Gastrocnemius medialis (tissue), 4 donors: ENCODE measurements at regions not wholly inside any gene's neighbourhood (a gene's known extent, or its start where the extent isn't known, plus 50 kb on each side); places are given as distances from the start of the nearest gene placed in this dataset.

ENCODE experiments used
- ATAC-seq, 2 donors: fragments of 150-250 bp; one replicate each; pipeline ENCODE4 v1.9.1; 2016
- DNase-seq, 2 donors: peaks; one replicate each; pipeline ENCODE4 v3.0.0-alpha.2; 2019
- H3K27ac ChIP-seq, 4 donors: fragments of 200-600 bp; sonication (generic); 1 replicate in 1 of 4; 2 replicates in 3 of 4; pipeline ENCODE4 v1.5.1; 2016 to 2018; ENCODE audit warnings: mild to moderate bottlenecking in 2 of 4, moderate library complexity in 1 of 4
- H3K27me3 ChIP-seq, 3 donors: fragments of 200-600 bp; sonication (generic) in 2 of 3; 1 replicate in 1 of 3; 2 replicates in 2 of 3; pipeline versions ENCODE4 v1.5.1 to v1.6.0; 2016 to 2019; ENCODE audit warnings: mild to moderate bottlenecking in 1 of 3, moderate library complexity in 1 of 3
- H3K36me3 ChIP-seq, 2 donors: fragments of 200-600 bp; sonication (generic) in 1 of 2; one replicate each; pipeline ENCODE4 v1.5.1; 2017 to 2018
- H3K4me1 ChIP-seq, 2 donors: fragments of 200-600 bp; sonication (generic) in 1 of 2; one replicate each; pipeline ENCODE4 v1.5.1; 2016 to 2017; ENCODE audit warnings: mild to moderate bottlenecking in 2 of 2
- H3K4me3 ChIP-seq, 4 donors: fragments of 200-600 bp; sonication (generic) in 3 of 4; 1 replicate in 1 of 4; 2 replicates in 3 of 4; pipeline ENCODE4 v1.5.1; 2016 to 2019; ENCODE audit warnings: mild to moderate bottlenecking in 2 of 4
- H3K9me3 ChIP-seq, 3 donors: fragments of 200-600 bp; sonication (generic) in 2 of 3; 1 replicate in 1 of 3; 2 replicates in 2 of 3; pipeline ENCODE4 v1.5.1; 2016 to 2019
- CTCF ChIP-seq, 5 experiments: fragments of 450-650 bp in 3 of 5; fragments of 200-600 bp in 2 of 5; sonication (generic) in 2 of 5; IDR thresholded peaks in 4 of 5; conservative IDR thresholded peaks in 1 of 5; 1 replicate in 4 of 5; 2 replicates in 1 of 5; pipeline ENCODE4 v1.5.1; 2016 to 2019; ENCODE audit warnings: antibody characterized with exemption in 5 of 5, mild to moderate bottlenecking in 3 of 5, moderate library complexity in 3 of 5
- POLR2A ChIP-seq, 2 donors: fragments of 450-650 bp; IDR thresholded peaks; one replicate each; pipeline ENCODE4 v1.6.1; 2017; ENCODE audit warnings: antibody characterized with exemption in 2 of 2, mild to moderate bottlenecking in 2 of 2, moderate library complexity in 2 of 2
- in situ Hi-C, 4 donors: fragments of 200-750 bp; cut with MboI; loops; one replicate each; pipeline versions ENCODE4 v1.15.0 to v1.8.0; 2017; ENCODE audit warnings: low sequenced_read_pairs in 4 of 4
- intact Hi-C: fragments of 100-400 bp; cut with DNase I; formaldehyde crosslinking; loops from one replicate; pipeline ENCODE4 v1.15.1; 2023; ENCODE audit warnings: low total_unique reads

DNA sequence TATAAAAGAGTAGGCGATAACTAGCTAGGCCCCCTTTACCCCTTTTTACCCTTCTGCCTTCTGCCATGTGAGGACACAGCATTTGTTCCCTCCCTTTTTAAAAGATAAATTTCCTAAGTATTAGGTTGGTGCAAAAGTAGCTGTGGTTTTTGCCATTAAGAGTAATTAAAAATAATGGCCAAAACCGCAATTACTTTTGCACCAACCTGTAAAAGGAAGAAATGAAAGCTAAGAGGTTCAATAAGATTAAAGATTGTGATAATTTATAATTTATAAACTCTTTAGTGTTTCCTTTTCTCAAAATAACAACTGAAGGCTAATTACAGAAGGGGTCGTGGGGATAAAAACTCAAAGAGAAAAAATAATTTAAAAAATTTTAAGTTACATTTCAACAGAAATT, 283.5 kb upstream of the PDZRN3 start:
- ATAC-seq: no peak
- Histone ChIP-seq H3K4me3 (no peak overlapping the region), H3K27ac (no peak overlapping the region), H3K27me3 (no peaks in the 10 kb centered on the region), H3K9me3 (no peaks in the 10 kb centered on the region), H3K36me3 (no peaks in the 10 kb centered on the region), H3K4me1 (no peaks in the 10 kb centered on the region)
- TF ChIP-seq POLR2A (IDR thresholded peaks at IDR 0.05): no peak
- TF ChIP-seq CTCF (IDR thresholded peaks at IDR 0.05 in 4 of 5, conservative IDR thresholded peaks at IDR 0.05 in 1 of 5): no peak
- no peak for DNase-seq
- intact Hi-C loops: no loop called here
- in situ Hi-C loops: no loop called here

GRCh38 chr3:73901686-73902085, 276.9 kb upstream of the PDZRN3 start:
- Histone ChIP-seq H3K36me3 (no peaks in the 10 kb centered on the region), H3K27ac (no peak overlapping the region), H3K27me3 (no peaks in the 10 kb centered on the region), H3K4me3 (no peak overlapping the region), H3K4me1 (no peaks in the 10 kb centered on the region), H3K9me3 (no peaks in the 10 kb centered on the region)
- in situ Hi-C loops: no loop called here
- TF ChIP-seq CTCF (IDR thresholded peaks at IDR 0.05 in 4 of 5, conservative IDR thresholded peaks at IDR 0.05 in 1 of 5) (no peak), POLR2A (IDR thresholded peaks at IDR 0.05) (no peak)
- DNase-seq: no peak
- no peak for ATAC-seq
- intact Hi-C loops: no loop called here

DNA sequence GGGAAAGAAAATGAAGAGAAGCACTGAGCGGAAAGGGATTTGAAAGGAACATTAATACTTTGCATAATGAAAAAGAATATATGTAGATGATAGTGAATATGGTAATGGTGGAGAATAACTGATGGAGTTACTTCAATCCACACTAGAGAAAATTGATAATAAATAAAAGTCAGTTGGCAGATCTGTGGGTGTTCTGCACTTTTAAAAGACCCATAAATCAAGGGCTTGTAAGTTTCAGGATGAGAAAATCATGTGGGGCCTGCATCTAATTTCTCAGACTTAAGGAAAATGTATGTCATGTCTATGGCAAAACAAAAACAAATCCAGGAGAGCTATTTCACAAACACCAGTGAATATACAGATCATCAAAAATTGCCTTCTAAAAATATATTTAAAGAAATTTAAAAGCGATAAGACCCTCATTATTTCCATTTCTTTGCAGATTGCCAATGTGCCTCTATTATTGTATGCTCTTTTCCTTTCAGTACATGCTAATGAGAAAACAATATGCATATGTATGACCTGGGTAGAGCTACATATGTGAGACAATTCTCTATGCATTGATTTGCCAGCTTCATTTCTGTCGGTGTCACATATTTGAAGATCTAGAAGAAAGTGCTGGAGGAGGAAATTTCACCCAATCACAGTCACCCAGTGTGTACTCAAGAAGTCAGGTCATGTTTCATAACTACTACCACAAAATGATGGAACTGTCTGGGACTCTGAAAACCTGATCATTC, 269.9 kb upstream of the PDZRN3 start:
- H3K27me3 ChIP-seq: no peaks in the 10 kb centered on the region
- in situ Hi-C loops: no loop called here
- intact Hi-C loops: no loop called here
- TF ChIP-seq CTCF (IDR thresholded peaks at IDR 0.05 in 4 of 5, conservative IDR thresholded peaks at IDR 0.05 in 1 of 5): no peak
- TF ChIP-seq POLR2A (IDR thresholded peaks at IDR 0.05): no peak
- no peak overlapping the region for H3K27ac ChIP-seq
- DNase-seq (no peak), ATAC-seq (no peak)
- no peaks in the 10 kb centered on the region for H3K9me3 ChIP-seq
- no peaks in the 10 kb centered on the region for H3K4me1 ChIP-seq
- no peak overlapping the region for H3K4me3 ChIP-seq
- no peaks in the 10 kb centered on the region for H3K36me3 ChIP-seq

DNA sequence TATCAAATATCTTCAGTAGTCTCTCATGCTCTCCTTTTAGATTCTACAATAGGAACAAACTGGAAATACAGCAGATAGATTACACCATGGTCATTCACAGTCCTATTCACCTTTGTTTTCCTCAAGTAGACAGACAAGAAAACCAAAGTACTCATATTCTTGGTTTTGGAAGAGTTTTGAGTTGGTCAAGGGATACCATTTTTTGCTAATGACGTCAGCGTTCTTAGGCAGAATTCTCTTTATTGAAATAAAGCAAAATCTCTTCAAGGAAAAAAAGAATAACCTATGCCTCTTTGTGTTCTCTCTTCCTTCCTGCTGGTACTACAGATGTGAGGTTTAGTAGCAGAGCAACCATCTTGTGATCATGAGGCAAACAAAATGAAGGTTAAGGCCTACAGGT, 268.3 kb upstream of the PDZRN3 start:
- Histone ChIP-seq H3K4me1 (no peaks in the 10 kb centered on the region), H3K9me3 (no peaks in the 10 kb centered on the region), H3K4me3 (no peak overlapping the region), H3K27me3 (no peaks in the 10 kb centered on the region), H3K27ac (no peak overlapping the region), H3K36me3 (no peaks in the 10 kb centered on the region)
- no peak for ATAC-seq
- in situ Hi-C loops: no loop called here
- TF ChIP-seq POLR2A (IDR thresholded peaks at IDR 0.05): no peak
- TF ChIP-seq CTCF (IDR thresholded peaks at IDR 0.05 in 4 of 5, conservative IDR thresholded peaks at IDR 0.05 in 1 of 5): no peak
- DNase-seq: no peak
- intact Hi-C loops: no loop called here

DNA sequence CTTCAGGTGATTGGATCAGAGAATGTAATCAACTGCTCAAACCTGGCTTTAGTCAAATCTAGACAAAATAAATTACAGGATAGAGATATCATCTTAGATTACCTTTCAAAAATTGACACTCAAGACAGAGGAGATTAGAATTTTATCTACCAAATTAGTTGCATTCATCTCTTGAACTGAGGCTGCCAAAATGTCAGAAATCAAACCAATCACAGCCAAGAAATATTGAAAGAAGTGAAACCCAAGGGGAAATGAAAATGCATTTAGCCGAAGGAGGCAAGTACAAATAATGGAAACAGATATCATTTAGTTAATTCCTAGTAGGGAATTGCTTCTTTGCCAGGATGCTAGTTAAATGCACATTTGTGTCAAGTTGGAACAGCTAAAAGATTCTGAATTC, 261.1 kb upstream of the PDZRN3 start:
- ATAC-seq (no peak), DNase-seq (no peak)
- Histone ChIP-seq H3K4me1 (no peaks in the 10 kb centered on the region), H3K36me3 (no peaks in the 10 kb centered on the region), H3K4me3 (no peak overlapping the region), H3K9me3 (no peaks in the 10 kb centered on the region), H3K27ac (no peak overlapping the region), H3K27me3 (no peaks in the 10 kb centered on the region)
- in situ Hi-C loops: no loop called here
- TF ChIP-seq POLR2A (IDR thresholded peaks at IDR 0.05) (no peak), CTCF (IDR thresholded peaks at IDR 0.05 in 4 of 5, conservative IDR thresholded peaks at IDR 0.05 in 1 of 5) (no peak)
- intact Hi-C loops: no loop called here
